PC-9 (cell line): ENCODE measurements at regions not wholly inside any gene's neighbourhood (a gene's known extent, or its start where the extent isn't known, plus 50 kb on each side); places are given as distances from the start of the nearest gene placed in this dataset.

Experiments
- EZH2 ChIP-seq: fragments of 200-600 bp; sonication (generic); IDR thresholded peaks from 2 replicates; pipeline ENCODE4 v1.8.0; 2017; ENCODE audit warnings: antibody characterized with exemption, low read depth
- TF ChIP-seq, protein P1 (sequence below): fragments of 200-600 bp; sonication (generic); conservative IDR thresholded peaks from 2 replicates; pipeline ENCODE4 v1.6.1; 2017; ENCODE audit warnings: mixed run types, antibody characterized with exemption, mild to moderate bottlenecking, moderate library complexity

DNA sequence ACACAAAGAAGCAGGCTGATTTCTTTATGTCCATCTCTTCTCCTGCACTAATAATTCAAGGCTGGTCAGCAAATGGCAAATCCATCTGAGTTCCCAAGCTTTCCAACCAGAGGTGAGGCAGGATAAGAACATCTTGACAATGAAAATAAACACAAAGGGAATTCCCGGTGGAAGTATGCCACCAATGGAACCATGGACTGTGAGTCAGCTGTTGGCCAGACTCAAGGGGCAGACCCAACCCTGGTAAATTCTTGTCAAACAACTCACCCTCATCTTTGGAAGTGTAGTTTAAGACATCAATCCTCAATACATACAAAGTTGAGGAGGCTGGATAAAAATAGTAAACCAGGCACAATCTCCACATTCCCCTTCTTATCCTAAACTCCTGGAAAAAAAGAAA is 74.3 kb upstream of the CES5A start:
- TF ChIP-seq, protein P1, sequence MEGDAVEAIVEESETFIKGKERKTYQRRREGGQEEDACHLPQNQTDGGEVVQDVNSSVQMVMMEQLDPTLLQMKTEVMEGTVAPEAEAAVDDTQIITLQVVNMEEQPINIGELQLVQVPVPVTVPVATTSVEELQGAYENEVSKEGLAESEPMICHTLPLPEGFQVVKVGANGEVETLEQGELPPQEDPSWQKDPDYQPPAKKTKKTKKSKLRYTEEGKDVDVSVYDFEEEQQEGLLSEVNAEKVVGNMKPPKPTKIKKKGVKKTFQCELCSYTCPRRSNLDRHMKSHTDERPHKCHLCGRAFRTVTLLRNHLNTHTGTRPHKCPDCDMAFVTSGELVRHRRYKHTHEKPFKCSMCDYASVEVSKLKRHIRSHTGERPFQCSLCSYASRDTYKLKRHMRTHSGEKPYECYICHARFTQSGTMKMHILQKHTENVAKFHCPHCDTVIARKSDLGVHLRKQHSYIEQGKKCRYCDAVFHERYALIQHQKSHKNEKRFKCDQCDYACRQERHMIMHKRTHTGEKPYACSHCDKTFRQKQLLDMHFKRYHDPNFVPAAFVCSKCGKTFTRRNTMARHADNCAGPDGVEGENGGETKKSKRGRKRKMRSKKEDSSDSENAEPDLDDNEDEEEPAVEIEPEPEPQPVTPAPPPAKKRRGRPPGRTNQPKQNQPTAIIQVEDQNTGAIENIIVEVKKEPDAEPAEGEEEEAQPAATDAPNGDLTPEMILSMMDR, result no peak
- TF ChIP-seq EZH2, result no peak
